ENCODE measurements at regions not wholly inside any gene's neighbourhood (a gene's known extent, or its start where the extent isn't known, plus 50 kb on each side); places are given as distances from the start of the nearest gene placed in this dataset.

DNA sequence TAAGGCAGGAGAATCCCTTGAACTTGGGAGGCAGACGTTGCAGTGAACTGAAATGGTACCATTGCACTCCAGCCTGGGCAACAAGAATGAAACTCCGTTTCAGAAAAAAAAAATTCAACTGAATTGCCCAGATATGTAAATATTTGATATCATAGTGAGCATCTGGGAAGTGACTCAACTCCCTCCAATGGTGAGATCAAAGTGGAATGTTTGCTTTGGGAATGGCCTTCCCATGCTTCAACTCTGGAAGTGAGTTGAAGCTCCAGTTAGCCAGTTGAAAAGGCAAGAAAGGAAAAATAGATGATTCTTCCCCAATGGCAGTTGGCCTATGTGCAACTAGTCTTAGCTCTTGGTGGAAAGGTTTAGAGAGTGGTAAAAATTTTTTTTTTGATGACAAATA lies 131.6 kb upstream of the CMC1 start:
- TF ChIP-seq, protein P1, sequence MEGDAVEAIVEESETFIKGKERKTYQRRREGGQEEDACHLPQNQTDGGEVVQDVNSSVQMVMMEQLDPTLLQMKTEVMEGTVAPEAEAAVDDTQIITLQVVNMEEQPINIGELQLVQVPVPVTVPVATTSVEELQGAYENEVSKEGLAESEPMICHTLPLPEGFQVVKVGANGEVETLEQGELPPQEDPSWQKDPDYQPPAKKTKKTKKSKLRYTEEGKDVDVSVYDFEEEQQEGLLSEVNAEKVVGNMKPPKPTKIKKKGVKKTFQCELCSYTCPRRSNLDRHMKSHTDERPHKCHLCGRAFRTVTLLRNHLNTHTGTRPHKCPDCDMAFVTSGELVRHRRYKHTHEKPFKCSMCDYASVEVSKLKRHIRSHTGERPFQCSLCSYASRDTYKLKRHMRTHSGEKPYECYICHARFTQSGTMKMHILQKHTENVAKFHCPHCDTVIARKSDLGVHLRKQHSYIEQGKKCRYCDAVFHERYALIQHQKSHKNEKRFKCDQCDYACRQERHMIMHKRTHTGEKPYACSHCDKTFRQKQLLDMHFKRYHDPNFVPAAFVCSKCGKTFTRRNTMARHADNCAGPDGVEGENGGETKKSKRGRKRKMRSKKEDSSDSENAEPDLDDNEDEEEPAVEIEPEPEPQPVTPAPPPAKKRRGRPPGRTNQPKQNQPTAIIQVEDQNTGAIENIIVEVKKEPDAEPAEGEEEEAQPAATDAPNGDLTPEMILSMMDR (IDR thresholded peaks at IDR 0.05) = no peak
- no peak for TF ChIP-seq POLR2A (IDR thresholded peaks at IDR 0.05)

Measured in uterus (tissue), 2 donors.